Gastrocnemius medialis (tissue), 4 donors: ENCODE measurements at regions not wholly inside any gene's neighbourhood (a gene's known extent, or its start where the extent isn't known, plus 50 kb on each side); places are given as distances from the start of the nearest gene placed in this dataset.

Experiments
- ATAC-seq, 2 donors: fragments of 150-250 bp; one replicate each; pipeline ENCODE4 v1.9.1; 2016
- DNase-seq, 2 donors: peaks; one replicate each; pipeline ENCODE4 v3.0.0-alpha.2; 2019
- H3K27ac ChIP-seq, 4 donors: fragments of 200-600 bp; sonication (generic); 1 replicate in 1 of 4; 2 replicates in 3 of 4; pipeline ENCODE4 v1.5.1; 2016 to 2018; ENCODE audit warnings: mild to moderate bottlenecking in 2 of 4, moderate library complexity in 1 of 4
- H3K27me3 ChIP-seq, 3 donors: fragments of 200-600 bp; sonication (generic) in 2 of 3; 1 replicate in 1 of 3; 2 replicates in 2 of 3; pipeline versions ENCODE4 v1.5.1 to v1.6.0; 2016 to 2019; ENCODE audit warnings: mild to moderate bottlenecking in 1 of 3, moderate library complexity in 1 of 3
- H3K36me3 ChIP-seq, 2 donors: fragments of 200-600 bp; sonication (generic) in 1 of 2; one replicate each; pipeline ENCODE4 v1.5.1; 2017 to 2018
- H3K4me1 ChIP-seq, 2 donors: fragments of 200-600 bp; sonication (generic) in 1 of 2; one replicate each; pipeline ENCODE4 v1.5.1; 2016 to 2017; ENCODE audit warnings: mild to moderate bottlenecking in 2 of 2
- H3K4me3 ChIP-seq, 4 donors: fragments of 200-600 bp; sonication (generic) in 3 of 4; 1 replicate in 1 of 4; 2 replicates in 3 of 4; pipeline ENCODE4 v1.5.1; 2016 to 2019; ENCODE audit warnings: mild to moderate bottlenecking in 2 of 4
- H3K9me3 ChIP-seq, 3 donors: fragments of 200-600 bp; sonication (generic) in 2 of 3; 1 replicate in 1 of 3; 2 replicates in 2 of 3; pipeline ENCODE4 v1.5.1; 2016 to 2019
- CTCF ChIP-seq, 5 experiments: fragments of 450-650 bp in 3 of 5; fragments of 200-600 bp in 2 of 5; sonication (generic) in 2 of 5; IDR thresholded peaks in 4 of 5; conservative IDR thresholded peaks in 1 of 5; 1 replicate in 4 of 5; 2 replicates in 1 of 5; pipeline ENCODE4 v1.5.1; 2016 to 2019; ENCODE audit warnings: antibody characterized with exemption in 5 of 5, mild to moderate bottlenecking in 3 of 5, moderate library complexity in 3 of 5
- POLR2A ChIP-seq, 2 donors: fragments of 450-650 bp; IDR thresholded peaks; one replicate each; pipeline ENCODE4 v1.6.1; 2017; ENCODE audit warnings: antibody characterized with exemption in 2 of 2, mild to moderate bottlenecking in 2 of 2, moderate library complexity in 2 of 2
- in situ Hi-C, 4 donors: fragments of 200-750 bp; cut with MboI; loops; one replicate each; pipeline versions ENCODE4 v1.15.0 to v1.8.0; 2017; ENCODE audit warnings: low sequenced_read_pairs in 4 of 4
- intact Hi-C: fragments of 100-400 bp; cut with DNase I; formaldehyde crosslinking; loops from one replicate; pipeline ENCODE4 v1.15.1; 2023; ENCODE audit warnings: low total_unique reads

GRCh38 chr4:101711590-101712260 lies 78.8 kb upstream of the BANK1 start:
- in situ Hi-C loops: no loop called here
- H3K9me3 ChIP-seq: no peaks in the 10 kb centered on the region
- ATAC-seq: no peak

GRCh38 chr4:101710806-101711205 lies 79.7 kb upstream of the BANK1 start:
- no peak for TF ChIP-seq CTCF (IDR thresholded peaks at IDR 0.05 in 4 of 5, conservative IDR thresholded peaks at IDR 0.05 in 1 of 5)
- TF ChIP-seq POLR2A (IDR thresholded peaks at IDR 0.05): no peak
- Histone ChIP-seq H3K4me1 (no peaks in the 10 kb centered on the region), H3K9me3 (no peaks in the 10 kb centered on the region), H3K27me3 (no peaks in the 10 kb centered on the region), H3K4me3 (no peak overlapping the region), H3K36me3 (no peaks in the 10 kb centered on the region), H3K27ac (no peak overlapping the region)
- intact Hi-C loops: no loop called here
- in situ Hi-C loops: no loop called here
- no peak for DNase-seq
- no peak for ATAC-seq

More at GRCh38 chr4:101711590-101712260, 78.8 kb upstream of the BANK1 start:
- no peak for TF ChIP-seq CTCF (IDR thresholded peaks at IDR 0.05 in 4 of 5, conservative IDR thresholded peaks at IDR 0.05 in 1 of 5)
- no peak for TF ChIP-seq POLR2A (IDR thresholded peaks at IDR 0.05)
- H3K27ac ChIP-seq: no peak overlapping the region
- no peak for DNase-seq
- H3K36me3 ChIP-seq: no peaks in the 10 kb centered on the region
- no peak overlapping the region for H3K4me3 ChIP-seq
- no peaks in the 10 kb centered on the region for H3K4me1 ChIP-seq
- no peaks in the 10 kb centered on the region for H3K27me3 ChIP-seq
- intact Hi-C loops: no loop called here

- Histone ChIP-seq H3K4me3 (no peak overlapping the region), H3K27ac (no peak overlapping the region), H3K27me3 (no peaks in the 10 kb centered on the region), H3K9me3 (no peaks in the 10 kb centered on the region), H3K4me1 (no peaks in the 10 kb centered on the region), H3K36me3 (no peaks in the 10 kb centered on the region)
- ATAC-seq (no peak), DNase-seq (no peak)
- no peak for TF ChIP-seq CTCF (IDR thresholded peaks at IDR 0.05 in 4 of 5, conservative IDR thresholded peaks at IDR 0.05 in 1 of 5)
- intact Hi-C loops (no loop called here), in situ Hi-C loops (no loop called here)
Observed at GRCh38 chr4:101708293-101709039, 82.1 kb upstream of the BANK1 start.

- no peak overlapping the region for H3K27ac ChIP-seq
- intact Hi-C loops (no loop called here), in situ Hi-C loops (no loop called here)
- H3K4me3 ChIP-seq: no peak overlapping the region
- ATAC-seq (no peak), DNase-seq (no peak)
- no peaks in the 10 kb centered on the region for H3K36me3 ChIP-seq
- H3K27me3 ChIP-seq: no peaks in the 10 kb centered on the region
- TF ChIP-seq CTCF (IDR thresholded peaks at IDR 0.05 in 4 of 5, conservative IDR thresholded peaks at IDR 0.05 in 1 of 5): no peak
- TF ChIP-seq POLR2A (IDR thresholded peaks at IDR 0.05): no peak
- H3K9me3 ChIP-seq: no peaks in the 10 kb centered on the region
- no peaks in the 10 kb centered on the region for H3K4me1 ChIP-seq
Observed at GRCh38 chr4:101707596-101707995, 82.9 kb upstream of the BANK1 start.
